Gastrocnemius medialis (tissue), 4 donors: ENCODE measurements at regions not wholly inside any gene's neighbourhood (a gene's known extent, or its start where the extent isn't known, plus 50 kb on each side); places are given as distances from the start of the nearest gene placed in this dataset.

Experiments
- ATAC-seq, 2 donors: fragments of 150-250 bp; one replicate each; pipeline ENCODE4 v1.9.1; 2016
- DNase-seq, 2 donors: peaks; one replicate each; pipeline ENCODE4 v3.0.0-alpha.2; 2019
- H3K27ac ChIP-seq, 4 donors: fragments of 200-600 bp; sonication (generic); 1 replicate in 1 of 4; 2 replicates in 3 of 4; pipeline ENCODE4 v1.5.1; 2016 to 2018; ENCODE audit warnings: mild to moderate bottlenecking in 2 of 4, moderate library complexity in 1 of 4
- H3K27me3 ChIP-seq, 3 donors: fragments of 200-600 bp; sonication (generic) in 2 of 3; 1 replicate in 1 of 3; 2 replicates in 2 of 3; pipeline versions ENCODE4 v1.5.1 to v1.6.0; 2016 to 2019; ENCODE audit warnings: mild to moderate bottlenecking in 1 of 3, moderate library complexity in 1 of 3
- H3K36me3 ChIP-seq, 2 donors: fragments of 200-600 bp; sonication (generic) in 1 of 2; one replicate each; pipeline ENCODE4 v1.5.1; 2017 to 2018
- H3K4me1 ChIP-seq, 2 donors: fragments of 200-600 bp; sonication (generic) in 1 of 2; one replicate each; pipeline ENCODE4 v1.5.1; 2016 to 2017; ENCODE audit warnings: mild to moderate bottlenecking in 2 of 2
- H3K4me3 ChIP-seq, 4 donors: fragments of 200-600 bp; sonication (generic) in 3 of 4; 1 replicate in 1 of 4; 2 replicates in 3 of 4; pipeline ENCODE4 v1.5.1; 2016 to 2019; ENCODE audit warnings: mild to moderate bottlenecking in 2 of 4
- H3K9me3 ChIP-seq, 3 donors: fragments of 200-600 bp; sonication (generic) in 2 of 3; 1 replicate in 1 of 3; 2 replicates in 2 of 3; pipeline ENCODE4 v1.5.1; 2016 to 2019
- CTCF ChIP-seq, 5 experiments: fragments of 450-650 bp in 3 of 5; fragments of 200-600 bp in 2 of 5; sonication (generic) in 2 of 5; IDR thresholded peaks in 4 of 5; conservative IDR thresholded peaks in 1 of 5; 1 replicate in 4 of 5; 2 replicates in 1 of 5; pipeline ENCODE4 v1.5.1; 2016 to 2019; ENCODE audit warnings: antibody characterized with exemption in 5 of 5, mild to moderate bottlenecking in 3 of 5, moderate library complexity in 3 of 5
- POLR2A ChIP-seq, 2 donors: fragments of 450-650 bp; IDR thresholded peaks; one replicate each; pipeline ENCODE4 v1.6.1; 2017; ENCODE audit warnings: antibody characterized with exemption in 2 of 2, mild to moderate bottlenecking in 2 of 2, moderate library complexity in 2 of 2
- in situ Hi-C, 4 donors: fragments of 200-750 bp; cut with MboI; loops; one replicate each; pipeline versions ENCODE4 v1.15.0 to v1.8.0; 2017; ENCODE audit warnings: low sequenced_read_pairs in 4 of 4
- intact Hi-C: fragments of 100-400 bp; cut with DNase I; formaldehyde crosslinking; loops from one replicate; pipeline ENCODE4 v1.15.1; 2023; ENCODE audit warnings: low total_unique reads

- no peak for TF ChIP-seq CTCF (IDR thresholded peaks at IDR 0.05 in 4 of 5, conservative IDR thresholded peaks at IDR 0.05 in 1 of 5)
- TF ChIP-seq POLR2A (IDR thresholded peaks at IDR 0.05) = no peak
- Histone ChIP-seq H3K27me3 (no peaks in the 10 kb centered on the region), H3K9me3 (no peaks in the 10 kb centered on the region), H3K36me3 (no peaks in the 10 kb centered on the region), H3K4me3 (no peak overlapping the region), H3K4me1 (no peaks in the 10 kb centered on the region), H3K27ac (no peak overlapping the region)
- in situ Hi-C loops (no loop called here), intact Hi-C loops (no loop called here)
- no peak for DNase-seq
- ATAC-seq = no peak
Observed at GRCh38 chr1:34403156-34403555, 226.4 kb downstream of the C1orf94 start.

- DNase-seq (no peak), ATAC-seq (no peak)
- Histone ChIP-seq H3K9me3 (no peaks in the 10 kb centered on the region), H3K27me3 (no peaks in the 10 kb centered on the region), H3K27ac (no peak overlapping the region), H3K36me3 (no peaks in the 10 kb centered on the region), H3K4me1 (no peaks in the 10 kb centered on the region), H3K4me3 (no peak overlapping the region)
- intact Hi-C loops (no loop called here), in situ Hi-C loops (no loop called here)
- TF ChIP-seq CTCF (IDR thresholded peaks at IDR 0.05 in 4 of 5, conservative IDR thresholded peaks at IDR 0.05 in 1 of 5) = no peak
- TF ChIP-seq POLR2A (IDR thresholded peaks at IDR 0.05) = no peak
Observed at GRCh38 chr1:34404804-34405203, 228.1 kb downstream of the C1orf94 start.

GRCh38 chr1:34405266-34405959, 228.7 kb downstream of the C1orf94 start:
- ATAC-seq (no peak), DNase-seq (no peak)
- in situ Hi-C loops = no loop called here
- no peaks in the 10 kb centered on the region for H3K36me3 ChIP-seq
- no peaks in the 10 kb centered on the region for H3K4me1 ChIP-seq
- intact Hi-C loops = no loop called here
- no peak overlapping the region for H3K4me3 ChIP-seq
- no peak overlapping the region for H3K27ac ChIP-seq
- H3K27me3 ChIP-seq = no peaks in the 10 kb centered on the region
- H3K9me3 ChIP-seq = no peaks in the 10 kb centered on the region
- no peak for TF ChIP-seq POLR2A (IDR thresholded peaks at IDR 0.05)
- no peak for TF ChIP-seq CTCF (IDR thresholded peaks at IDR 0.05 in 4 of 5, conservative IDR thresholded peaks at IDR 0.05 in 1 of 5)

GRCh38 chr1:34406377-34406776, 229.7 kb downstream of the C1orf94 start:
- TF ChIP-seq CTCF (IDR thresholded peaks at IDR 0.05 in 4 of 5, conservative IDR thresholded peaks at IDR 0.05 in 1 of 5) (no peak), POLR2A (IDR thresholded peaks at IDR 0.05) (no peak)
- no peak for ATAC-seq
- H3K4me1 ChIP-seq = no peaks in the 10 kb centered on the region
- no peaks in the 10 kb centered on the region for H3K36me3 ChIP-seq
- DNase-seq = no peak
- no peak overlapping the region for H3K4me3 ChIP-seq
- no peak overlapping the region for H3K27ac ChIP-seq
- H3K27me3 ChIP-seq = no peaks in the 10 kb centered on the region
- in situ Hi-C loops = no loop called here
- intact Hi-C loops = no loop called here
- no peaks in the 10 kb centered on the region for H3K9me3 ChIP-seq
